ENCODE measurements at regions not wholly inside any gene's neighbourhood (a gene's known extent, or its start where the extent isn't known, plus 50 kb on each side); places are given as distances from the start of the nearest gene placed in this dataset.

GRCh38 chr13:111925146-111925875 is 141.6 kb upstream of the SOX1 start:
- DNase-seq (ENCODE audit: low spot score): no peak

- no peak for DNase-seq (ENCODE audit: low spot score)
Observed at GRCh38 chr13:111926501-111927180, 140.3 kb upstream of the SOX1 start.

- DNase-seq (ENCODE audit: low spot score): no peak
Observed at GRCh38 chr13:111927181-111927540, 139.8 kb upstream of the SOX1 start.

GRCh38 chr13:111929036-111929616 is 137.8 kb upstream of the SOX1 start:
- DNase-seq (ENCODE audit: low spot score): no peak

GRCh38 chr13:111936267-111936925 is 130.6 kb upstream of the SOX1 start:
- DNase-seq (ENCODE audit: low spot score): no peak

GRCh38 chr13:111937777-111938311 is 129.1 kb upstream of the SOX1 start:
- DNase-seq (ENCODE audit: low spot score): no peak

GRCh38 chr13:111938741-111939665 is 127.9 kb upstream of the SOX1 start:
- DNase-seq (ENCODE audit: low spot score): no peak

- DNase-seq (ENCODE audit: low spot score): no peak
Observed at GRCh38 chr13:111939666-111940278, 127.2 kb upstream of the SOX1 start.

- no peak for DNase-seq (ENCODE audit: low spot score)
Observed at GRCh38 chr13:111940892-111941291, 126.1 kb upstream of the SOX1 start.

- DNase-seq (ENCODE audit: low spot score): no peak
Observed at GRCh38 chr13:111941845-111942447, 125.0 kb upstream of the SOX1 start.

- DNase-seq (ENCODE audit: low spot score): no peak
Observed at GRCh38 chr13:111943229-111943795, 123.6 kb upstream of the SOX1 start.

GRCh38 chr13:111944171-111944583 is 122.8 kb upstream of the SOX1 start:
- no peak for DNase-seq (ENCODE audit: low spot score)

- DNase-seq (ENCODE audit: low spot score): no peak
Observed at GRCh38 chr13:111945086-111945485, 121.9 kb upstream of the SOX1 start.

GRCh38 chr13:111946214-111946613 is 120.7 kb upstream of the SOX1 start:
- DNase-seq (ENCODE audit: low spot score): no peak

GRCh38 chr13:111947026-111947810 is 119.7 kb upstream of the SOX1 start:
- no peak for DNase-seq (ENCODE audit: low spot score)

- no peak for DNase-seq (ENCODE audit: low spot score)
Observed at GRCh38 chr13:111947876-111948275, 119.1 kb upstream of the SOX1 start.

GRCh38 chr13:111948281-111948680 is 118.7 kb upstream of the SOX1 start:
- no peak for DNase-seq (ENCODE audit: low spot score)

GRCh38 chr13:111948811-111949210 is 118.1 kb upstream of the SOX1 start:
- no peak for DNase-seq (ENCODE audit: low spot score)

- DNase-seq (ENCODE audit: low spot score): no peak
Observed at GRCh38 chr13:111949311-111949710, 117.6 kb upstream of the SOX1 start.
